ENCODE measurements at regions not wholly inside any gene's neighbourhood (a gene's known extent, or its start where the extent isn't known, plus 50 kb on each side); places are given as distances from the start of the nearest gene placed in this dataset.

- TF ChIP-seq CTCF (IDR thresholded peaks at IDR 0.05) (no peak), POLR2A (IDR thresholded peaks at IDR 0.05) (no peak), EP300 (IDR thresholded peaks at IDR 0.05) (no peak)
Measured at GRCh38 chr7:124205526-124205925, 172.7 kb upstream of the TMEM229A start.
